Loucy (cell line): ENCODE measurements at regions not wholly inside any gene's neighbourhood (a gene's known extent, or its start where the extent isn't known, plus 50 kb on each side); places are given as distances from the start of the nearest gene placed in this dataset.

Experiments
- EZH2phosphoT487 ChIP-seq: fragments of 200-600 bp; IDR thresholded peaks from 2 replicates; pipeline ENCODE4 v1.6.1; 2018; ENCODE audit warnings: antibody characterized with exemption, mild to moderate bottlenecking, moderate library complexity, borderline replicate concordance
- TF ChIP-seq, protein P1 (sequence below): fragments of 200-600 bp; sonication (generic); conservative IDR thresholded peaks from 2 replicates; pipeline ENCODE4 v1.5.1; 2014; ENCODE audit warnings: mild to moderate bottlenecking, antibody characterized with exemption, low read length

DNA sequence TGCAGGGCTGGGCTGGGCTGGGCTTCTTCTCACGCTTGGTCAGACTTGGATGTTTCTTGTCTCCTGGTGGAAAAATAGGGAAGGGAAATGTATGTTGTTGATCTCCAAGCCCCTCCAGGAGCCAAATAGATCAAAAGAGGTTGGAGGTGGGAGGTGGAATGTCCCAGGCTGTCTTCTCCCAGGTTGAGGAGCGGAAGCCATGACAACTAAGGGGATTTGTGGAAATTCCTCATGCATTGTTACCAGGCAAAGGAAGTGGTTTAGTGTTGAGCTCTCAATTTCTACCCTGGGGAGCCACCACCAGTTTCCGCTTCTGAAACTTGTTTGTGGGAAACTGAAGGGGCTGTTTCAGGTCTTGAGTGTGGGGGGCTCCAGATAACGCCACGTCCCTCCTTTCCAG, 79.0 kb downstream of the SPRY4 start:
- TF ChIP-seq, protein P1, sequence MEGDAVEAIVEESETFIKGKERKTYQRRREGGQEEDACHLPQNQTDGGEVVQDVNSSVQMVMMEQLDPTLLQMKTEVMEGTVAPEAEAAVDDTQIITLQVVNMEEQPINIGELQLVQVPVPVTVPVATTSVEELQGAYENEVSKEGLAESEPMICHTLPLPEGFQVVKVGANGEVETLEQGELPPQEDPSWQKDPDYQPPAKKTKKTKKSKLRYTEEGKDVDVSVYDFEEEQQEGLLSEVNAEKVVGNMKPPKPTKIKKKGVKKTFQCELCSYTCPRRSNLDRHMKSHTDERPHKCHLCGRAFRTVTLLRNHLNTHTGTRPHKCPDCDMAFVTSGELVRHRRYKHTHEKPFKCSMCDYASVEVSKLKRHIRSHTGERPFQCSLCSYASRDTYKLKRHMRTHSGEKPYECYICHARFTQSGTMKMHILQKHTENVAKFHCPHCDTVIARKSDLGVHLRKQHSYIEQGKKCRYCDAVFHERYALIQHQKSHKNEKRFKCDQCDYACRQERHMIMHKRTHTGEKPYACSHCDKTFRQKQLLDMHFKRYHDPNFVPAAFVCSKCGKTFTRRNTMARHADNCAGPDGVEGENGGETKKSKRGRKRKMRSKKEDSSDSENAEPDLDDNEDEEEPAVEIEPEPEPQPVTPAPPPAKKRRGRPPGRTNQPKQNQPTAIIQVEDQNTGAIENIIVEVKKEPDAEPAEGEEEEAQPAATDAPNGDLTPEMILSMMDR: no peak
- no peak for TF ChIP-seq EZH2phosphoT487
